ENCODE measurements at regions not wholly inside any gene's neighbourhood (a gene's known extent, or its start where the extent isn't known, plus 50 kb on each side); places are given as distances from the start of the nearest gene placed in this dataset.

GRCh38 chr1:81660286-81660685 is 140.4 kb upstream of the ADGRL2 start:
- ChIA-PET CTCF (no interaction called here), POLR2A (interaction anchor here (0.5 kb wide), 1 partner anchor 55 kb away, joined by 9 read pairs; no protein-coding TSS in a partner anchor)
- H3K4me1 ChIP-seq (ENCODE audit: control insufficient read depth, insufficient read depth, low read length): no peaks in the 10 kb centered on the region
- H3K36me3 ChIP-seq (ENCODE audit: control insufficient read depth, insufficient read depth, low read length): no peaks in the 10 kb centered on the region
- no peak overlapping the region for H3K4me3 ChIP-seq (ENCODE audit: low read depth in 2 of 2, low read length in 2 of 2)
- H3K9me3 ChIP-seq (ENCODE audit: control insufficient read depth, insufficient read depth, low read depth, low read length): no peaks in the 10 kb centered on the region
- ATAC-seq (no peak), DNase-seq (ENCODE audit: low read depth, low spot score) (no peak)
- TF ChIP-seq REST (IDR thresholded peaks at IDR 0.05; ENCODE audit: insufficient read depth in 1 of 2, low read depth in 2 of 2, low read length in 1 of 2) (no peak), SIN3A (IDR thresholded peaks at IDR 0.05; ENCODE audit: borderline replicate concordance, insufficient read depth, low read depth, low read length) (no peak)
- H3K27me3 ChIP-seq (ENCODE audit: control insufficient read depth, insufficient read depth, low read length): no peaks in the 10 kb centered on the region
- in situ Hi-C loops (cut with HindIII; ENCODE audit: low pct_unique_long_range_greater_than_20kb, low sequenced_read_pairs): no loop called here
- intact Hi-C loops (cut with micrococcal nuclease; ENCODE audit: unreplicated experiment): no loop called here
- H3K27ac ChIP-seq (ENCODE audit: low read length): no peak overlapping the region
- no TSS peak for BruUV-seq (replicated peaks)

GRCh38 chr1:81654657-81655056 is 146.1 kb upstream of the ADGRL2 start:
- in situ Hi-C loops (cut with HindIII; ENCODE audit: low pct_unique_long_range_greater_than_20kb, low sequenced_read_pairs): no loop called here
- no peak for ATAC-seq

More at GRCh38 chr1:81654657-81655056, 146.1 kb upstream of the ADGRL2 start:
- intact Hi-C loops (cut with micrococcal nuclease; ENCODE audit: unreplicated experiment): no loop called here
- CTCF ChIA-PET: no interaction called here
- Histone ChIP-seq H3K27me3 (ENCODE audit: control insufficient read depth, insufficient read depth, low read length) (no peaks in the 10 kb centered on the region), H3K9me3 (ENCODE audit: control insufficient read depth, insufficient read depth, low read depth, low read length) (no peaks in the 10 kb centered on the region), H3K4me3 (ENCODE audit: low read depth in 2 of 2, low read length in 2 of 2) (no peak overlapping the region), H3K4me1 (ENCODE audit: control insufficient read depth, insufficient read depth, low read length) (no peaks in the 10 kb centered on the region), H3K27ac (ENCODE audit: low read length) (no peak overlapping the region), H3K36me3 (ENCODE audit: control insufficient read depth, insufficient read depth, low read length) (no peaks in the 10 kb centered on the region)
- TF ChIP-seq CTCF (IDR thresholded peaks at IDR 0.05) (no peak), POLR2AphosphoS5 (IDR thresholded peaks at IDR 0.05; ENCODE audit: low read depth, low read length) (no peak), REST (IDR thresholded peaks at IDR 0.05; ENCODE audit: insufficient read depth in 1 of 2, low read depth in 2 of 2, low read length in 1 of 2) (no peak), SIN3A (IDR thresholded peaks at IDR 0.05; ENCODE audit: borderline replicate concordance, insufficient read depth, low read depth, low read length) (no peak), TCF7L2 (IDR thresholded peaks at IDR 0.05; ENCODE audit: low read depth, low read length) (no peak)
- POLR2A ChIA-PET: interaction anchor here (0.6 kb wide), 1 partner anchor 665 kb away, joined by 3 read pairs; no protein-coding TSS in a partner anchor
- no peak for DNase-seq (ENCODE audit: low read depth, low spot score)
- BruUV-seq (replicated peaks): no TSS peak

Measured in Panc1 (cell line).